Stimulated activated CD4-positive, alpha-beta T cell treated with anti-CD3 and anti-CD28 coated beads, Interleukin-2, amount 100 ng/mL, for 24 hours (primary cell): ENCODE measurements at regions not wholly inside any gene's neighbourhood (a gene's known extent, or its start where the extent isn't known, plus 50 kb on each side); places are given as distances from the start of the nearest gene placed in this dataset.
A peak's percentile ranks its signal among the peaks of the same experiment; 100 is the strongest.

Experiments
- DNase-seq, 2 donors: peaks; one replicate each; pipeline ENCODE4 v3.0.0-alpha.2; 2020

- no peak for DNase-seq
Observed at GRCh38 chr4:11801466-11802446, 373.1 kb upstream of the HS3ST1 start.

- DNase-seq = no peak
Observed at GRCh38 chr4:11799196-11799595, 370.5 kb upstream of the HS3ST1 start.

GRCh38 chr4:11791797-11792196 lies 363.1 kb upstream of the HS3ST1 start:
- DNase-seq = no peak

GRCh38 chr4:11790230-11790629 lies 361.5 kb upstream of the HS3ST1 start:
- DNase-seq = no peak

- DNase-seq = no peak
Observed at GRCh38 chr4:11783588-11783987, 354.9 kb upstream of the HS3ST1 start.

- DNase-seq = no peak
Observed at GRCh38 chr4:11782859-11783258, 354.2 kb upstream of the HS3ST1 start.

- DNase-seq = no peak
Observed at GRCh38 chr4:11777447-11777846, 348.8 kb upstream of the HS3ST1 start.

GRCh38 chr4:11774346-11774745 lies 345.7 kb upstream of the HS3ST1 start:
- DNase-seq = no peak

- DNase-seq = no peak
Observed at GRCh38 chr4:11773798-11774197, 345.1 kb upstream of the HS3ST1 start.

- no peak for DNase-seq
Observed at GRCh38 chr4:11769434-11769833, 340.7 kb upstream of the HS3ST1 start.

GRCh38 chr4:11768251-11768972 lies 339.7 kb upstream of the HS3ST1 start:
- no peak for DNase-seq

GRCh38 chr4:11765849-11766453 lies 337.3 kb upstream of the HS3ST1 start:
- DNase-seq = peak in 1 of 2 donors; percentile 2

- no peak for DNase-seq
Observed at GRCh38 chr4:11748164-11748872, 319.6 kb upstream of the HS3ST1 start.

- no peak for DNase-seq
Observed at GRCh38 chr4:11746734-11747133, 318.0 kb upstream of the HS3ST1 start.

GRCh38 chr4:11743976-11744375 lies 315.3 kb upstream of the HS3ST1 start:
- no peak for DNase-seq

- DNase-seq = no peak
Observed at GRCh38 chr4:11743236-11743635, 314.5 kb upstream of the HS3ST1 start.

- no peak for DNase-seq
Observed at GRCh38 chr4:11741190-11741652, 312.5 kb upstream of the HS3ST1 start.

- no peak for DNase-seq
Observed at GRCh38 chr4:11739992-11740391, 311.3 kb upstream of the HS3ST1 start.

- DNase-seq = no peak
Observed at GRCh38 chr4:11736978-11737377, 308.3 kb upstream of the HS3ST1 start.

- no peak for DNase-seq
Observed at GRCh38 chr4:11735651-11736050, 307.0 kb upstream of the HS3ST1 start.

GRCh38 chr4:11732155-11732554 lies 303.5 kb upstream of the HS3ST1 start:
- DNase-seq = no peak

GRCh38 chr4:11730545-11730944 lies 301.9 kb upstream of the HS3ST1 start:
- no peak for DNase-seq

- DNase-seq = no peak
Observed at GRCh38 chr4:11729548-11729947, 300.9 kb upstream of the HS3ST1 start.
